ENCODE measurements at regions not wholly inside any gene's neighbourhood (a gene's known extent, or its start where the extent isn't known, plus 50 kb on each side); places are given as distances from the start of the nearest gene placed in this dataset.

DNA sequence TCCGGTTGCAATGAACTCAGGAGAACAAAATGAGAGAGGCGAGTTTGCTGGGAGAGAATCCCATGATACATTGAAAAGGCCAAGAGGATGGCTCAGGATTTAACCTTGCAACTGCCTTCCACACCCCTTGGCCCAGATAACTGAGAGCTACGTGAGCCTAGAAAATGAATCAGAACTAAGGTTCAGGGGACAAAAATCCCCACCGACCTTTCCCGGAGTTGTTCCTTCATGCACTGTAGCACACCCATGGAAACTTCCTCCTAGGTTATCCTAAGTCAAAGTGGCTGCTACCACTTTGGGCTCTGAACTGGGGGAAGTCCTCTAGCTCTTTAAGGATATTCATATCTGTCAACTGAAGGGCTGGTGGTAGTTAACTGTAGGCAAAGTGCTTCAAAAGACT is 58.3 kb upstream of the SLC4A7 start:
- TF ChIP-seq POLR2A (IDR thresholded peaks at IDR 0.05) (no peak), POLR2AphosphoS5 (IDR thresholded peaks at IDR 0.05) (no peak)
- TF ChIP-seq, protein P1, sequence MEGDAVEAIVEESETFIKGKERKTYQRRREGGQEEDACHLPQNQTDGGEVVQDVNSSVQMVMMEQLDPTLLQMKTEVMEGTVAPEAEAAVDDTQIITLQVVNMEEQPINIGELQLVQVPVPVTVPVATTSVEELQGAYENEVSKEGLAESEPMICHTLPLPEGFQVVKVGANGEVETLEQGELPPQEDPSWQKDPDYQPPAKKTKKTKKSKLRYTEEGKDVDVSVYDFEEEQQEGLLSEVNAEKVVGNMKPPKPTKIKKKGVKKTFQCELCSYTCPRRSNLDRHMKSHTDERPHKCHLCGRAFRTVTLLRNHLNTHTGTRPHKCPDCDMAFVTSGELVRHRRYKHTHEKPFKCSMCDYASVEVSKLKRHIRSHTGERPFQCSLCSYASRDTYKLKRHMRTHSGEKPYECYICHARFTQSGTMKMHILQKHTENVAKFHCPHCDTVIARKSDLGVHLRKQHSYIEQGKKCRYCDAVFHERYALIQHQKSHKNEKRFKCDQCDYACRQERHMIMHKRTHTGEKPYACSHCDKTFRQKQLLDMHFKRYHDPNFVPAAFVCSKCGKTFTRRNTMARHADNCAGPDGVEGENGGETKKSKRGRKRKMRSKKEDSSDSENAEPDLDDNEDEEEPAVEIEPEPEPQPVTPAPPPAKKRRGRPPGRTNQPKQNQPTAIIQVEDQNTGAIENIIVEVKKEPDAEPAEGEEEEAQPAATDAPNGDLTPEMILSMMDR (IDR thresholded peaks at IDR 0.05): no peak
